ENCODE measurements at regions not wholly inside any gene's neighbourhood (a gene's known extent, or its start where the extent isn't known, plus 50 kb on each side); places are given as distances from the start of the nearest gene placed in this dataset.

DNA sequence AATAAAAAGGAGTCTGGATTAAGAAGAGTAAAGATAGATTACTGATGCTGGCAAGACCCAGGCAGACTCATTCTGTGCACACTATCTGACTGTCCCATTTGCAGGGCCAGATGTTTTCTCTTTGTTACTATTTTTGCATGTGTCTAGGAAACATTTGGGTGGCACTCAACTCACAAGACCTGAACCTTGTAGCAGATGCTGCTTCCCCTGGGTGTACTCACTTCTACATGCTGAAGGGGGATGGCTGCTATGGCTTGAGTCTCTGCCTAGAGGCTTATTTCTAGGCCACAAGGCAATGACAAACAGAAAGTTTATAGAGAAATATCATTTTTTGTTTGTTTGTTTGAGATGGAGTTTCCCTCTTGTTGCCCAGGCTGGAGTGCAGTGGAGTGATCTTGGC is 351.4 kb downstream of the FOXA2 start:
- Histone ChIP-seq H3K4me1 (no peaks in the 10 kb centered on the region), H3K9me3 (no peaks in the 10 kb centered on the region), H3K4me3 (no peak overlapping the region), H3K36me3 (no peaks in the 10 kb centered on the region), H3K27ac (no peak overlapping the region), H3K27me3 (peaks cover 0 to 12% (median 0%) of the 10 kb centered on the region in 3 donors)
- intact Hi-C loops (cut with DNase I) = no loop called here
- TF ChIP-seq EP300 (IDR thresholded peaks at IDR 0.05) = no peak
- DNase-seq = no peak

DNA sequence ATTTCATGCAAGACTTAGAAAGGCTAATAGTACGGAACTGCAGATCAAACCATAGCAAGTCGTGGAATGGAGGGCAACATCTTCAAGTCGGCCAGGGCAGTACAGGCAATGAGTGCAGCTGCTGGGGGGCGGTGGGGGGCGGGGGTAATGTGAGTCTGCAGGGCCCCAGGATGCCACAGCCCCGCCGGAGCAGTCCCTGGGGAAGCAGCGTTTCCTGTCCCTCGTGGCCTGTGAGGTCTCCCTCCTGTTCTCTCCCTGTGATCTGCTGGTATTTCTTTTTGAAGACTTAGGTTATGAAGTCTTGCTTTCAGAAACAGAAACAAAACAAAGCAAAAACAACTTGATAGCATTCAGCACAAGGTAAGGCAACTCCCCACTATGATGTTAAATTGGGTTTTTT is 351.9 kb downstream of the FOXA2 start:
- no peak for DNase-seq
- Histone ChIP-seq H3K27ac (no peak overlapping the region), H3K36me3 (no peaks in the 10 kb centered on the region), H3K27me3 (peaks cover 0 to 15% (median 0%) of the 10 kb centered on the region in 3 donors), H3K9me3 (no peaks in the 10 kb centered on the region), H3K4me1 (no peaks in the 10 kb centered on the region), H3K4me3 (no peak overlapping the region)
- intact Hi-C loops (cut with DNase I) = no loop called here
- TF ChIP-seq EP300 (IDR thresholded peaks at IDR 0.05) (no peak), POLR2AphosphoS5 (IDR thresholded peaks at IDR 0.05) (no peak), POLR2A (IDR thresholded peaks at IDR 0.05) (no peak)
- TF ChIP-seq, protein P1, sequence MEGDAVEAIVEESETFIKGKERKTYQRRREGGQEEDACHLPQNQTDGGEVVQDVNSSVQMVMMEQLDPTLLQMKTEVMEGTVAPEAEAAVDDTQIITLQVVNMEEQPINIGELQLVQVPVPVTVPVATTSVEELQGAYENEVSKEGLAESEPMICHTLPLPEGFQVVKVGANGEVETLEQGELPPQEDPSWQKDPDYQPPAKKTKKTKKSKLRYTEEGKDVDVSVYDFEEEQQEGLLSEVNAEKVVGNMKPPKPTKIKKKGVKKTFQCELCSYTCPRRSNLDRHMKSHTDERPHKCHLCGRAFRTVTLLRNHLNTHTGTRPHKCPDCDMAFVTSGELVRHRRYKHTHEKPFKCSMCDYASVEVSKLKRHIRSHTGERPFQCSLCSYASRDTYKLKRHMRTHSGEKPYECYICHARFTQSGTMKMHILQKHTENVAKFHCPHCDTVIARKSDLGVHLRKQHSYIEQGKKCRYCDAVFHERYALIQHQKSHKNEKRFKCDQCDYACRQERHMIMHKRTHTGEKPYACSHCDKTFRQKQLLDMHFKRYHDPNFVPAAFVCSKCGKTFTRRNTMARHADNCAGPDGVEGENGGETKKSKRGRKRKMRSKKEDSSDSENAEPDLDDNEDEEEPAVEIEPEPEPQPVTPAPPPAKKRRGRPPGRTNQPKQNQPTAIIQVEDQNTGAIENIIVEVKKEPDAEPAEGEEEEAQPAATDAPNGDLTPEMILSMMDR (IDR thresholded peaks at IDR 0.05) = no peak
- 26 to 38% methylated on average over 9 of the region's 9 CpGs for WGBS, 2 donors

DNA sequence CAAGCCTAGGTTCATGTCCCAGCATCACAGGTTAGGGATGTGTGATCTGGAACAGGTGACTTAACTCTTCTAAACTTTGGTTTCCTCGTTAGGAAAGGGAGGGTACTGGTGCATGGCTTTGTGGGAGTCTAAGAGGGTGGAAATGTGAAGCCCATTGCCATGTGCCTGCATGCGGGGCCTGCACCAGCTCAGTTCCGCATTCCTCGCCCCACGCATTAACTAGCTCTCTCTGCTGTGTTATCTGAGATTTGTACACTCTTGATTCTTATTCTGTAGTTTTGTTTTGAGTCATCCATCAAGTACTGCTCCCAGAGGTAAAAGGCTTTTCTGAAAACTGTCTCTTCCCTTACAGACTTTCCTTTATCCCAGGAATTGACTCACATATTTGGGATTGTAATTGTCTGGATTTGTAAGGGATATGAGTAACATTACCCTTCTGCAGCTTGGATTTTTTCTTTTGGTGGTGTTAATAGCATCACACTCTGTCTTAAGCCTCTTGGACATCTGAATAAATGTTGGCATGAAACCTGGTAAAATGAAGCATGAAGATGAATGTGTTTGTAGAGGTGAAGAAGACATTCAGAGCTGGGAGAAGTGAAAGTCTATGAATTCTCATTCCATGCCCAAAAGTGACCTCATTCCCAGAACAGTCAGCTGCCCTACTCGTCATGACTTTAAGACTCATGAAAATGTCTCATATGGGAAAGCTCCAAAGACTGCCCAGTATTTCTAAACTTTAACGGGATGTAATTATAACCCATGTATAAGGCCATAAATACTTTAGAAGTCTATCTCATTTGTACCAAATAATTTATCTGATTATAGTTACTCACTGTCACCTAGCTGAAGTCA is 357.3 kb downstream of the FOXA2 start:
- intact Hi-C loops (cut with DNase I) = no loop called here
- H3K36me3 ChIP-seq = no peaks in the 10 kb centered on the region
- TF ChIP-seq POLR2A (IDR thresholded peaks at IDR 0.05) (no peak), POLR2AphosphoS5 (IDR thresholded peaks at IDR 0.05) (no peak), EP300 (IDR thresholded peaks at IDR 0.05) (no peak)
- TF ChIP-seq, protein P1 (IDR thresholded peaks at IDR 0.05) = no peak
- 73 to 75% methylated on average over 7 of the region's 7 CpGs for WGBS, 2 donors
- H3K4me1 ChIP-seq = no peaks in the 10 kb centered on the region
- no peaks in the 10 kb centered on the region for H3K9me3 ChIP-seq
- no peak overlapping the region for H3K27ac ChIP-seq
- peaks cover 0 to 8% (median 0%) of the 10 kb centered on the region in 3 donors for H3K27me3 ChIP-seq
- DNase-seq = no peak
- no peak overlapping the region for H3K4me3 ChIP-seq

DNA sequence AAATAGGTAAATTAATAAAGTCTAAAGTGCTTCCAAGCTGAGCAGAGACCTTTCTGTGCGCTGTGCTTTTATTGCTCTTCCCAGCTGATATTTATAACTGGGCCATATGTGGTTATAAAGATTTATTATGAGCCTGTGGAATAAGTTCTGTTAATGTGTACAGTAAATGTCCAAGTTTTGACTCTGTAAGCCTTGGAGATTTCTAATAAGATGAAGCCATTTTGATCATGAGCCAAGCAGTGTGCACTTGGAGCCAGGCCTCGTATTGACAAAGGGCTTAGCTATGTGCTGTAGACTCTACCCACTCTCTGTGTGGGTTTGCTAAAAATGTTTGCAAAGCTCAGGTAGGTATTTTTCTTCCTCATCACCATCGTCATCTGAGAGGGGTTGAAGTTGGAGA is 361.1 kb downstream of the FOXA2 start:
- no peak for DNase-seq
- no peak for TF ChIP-seq POLR2A (IDR thresholded peaks at IDR 0.05)
- TF ChIP-seq, protein P1 (IDR thresholded peaks at IDR 0.05) = no peak

DNA sequence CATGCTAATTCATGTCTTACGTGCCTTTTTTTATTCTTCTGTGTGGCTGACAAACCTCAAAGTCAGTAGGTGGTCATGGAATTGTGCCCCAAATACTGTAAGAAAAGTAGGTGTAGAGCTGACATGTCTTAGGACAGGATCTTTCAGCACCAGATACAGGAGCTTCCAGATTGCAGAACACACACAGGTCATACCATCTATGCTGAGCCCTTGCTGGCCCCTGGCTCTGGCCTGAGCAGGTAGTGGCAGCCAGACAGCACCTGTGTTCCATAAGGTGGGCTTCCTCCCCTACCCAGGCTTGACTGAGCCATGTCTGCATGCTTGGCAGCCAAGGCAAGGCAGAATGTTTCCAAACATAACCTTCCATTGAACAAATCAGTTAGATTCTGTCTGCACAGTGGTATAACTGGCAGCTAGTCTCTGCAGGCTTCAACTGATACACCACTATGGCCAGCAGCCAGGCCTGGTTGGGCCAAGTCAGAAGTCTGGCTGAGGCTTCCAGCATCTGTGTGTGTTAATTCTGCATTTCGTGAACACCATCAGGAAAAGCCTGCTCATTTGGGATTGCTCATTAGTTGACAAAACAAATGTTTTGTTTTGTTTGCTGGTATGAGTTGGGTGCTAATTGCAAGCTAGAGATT is 366.5 kb downstream of the FOXA2 start:
- H3K27me3 ChIP-seq = peaks cover 0 to 26% (median 4%) of the 10 kb centered on the region in 3 donors
- no peak overlapping the region for H3K27ac ChIP-seq
- no peak for DNase-seq
- TF ChIP-seq POLR2AphosphoS5 (IDR thresholded peaks at IDR 0.05) (no peak), EP300 (IDR thresholded peaks at IDR 0.05) (no peak), POLR2A (IDR thresholded peaks at IDR 0.05) (no peak)
- TF ChIP-seq, protein P1 (IDR thresholded peaks at IDR 0.05) = no peak
- H3K4me3 ChIP-seq = no peak overlapping the region
- H3K4me1 ChIP-seq = no peaks in the 10 kb centered on the region
- WGBS, 2 donors = 75 to 77% methylated on average over 2 of the region's 2 CpGs
- H3K9me3 ChIP-seq = no peaks in the 10 kb centered on the region
- intact Hi-C loops (cut with DNase I) = no loop called here
- no peaks in the 10 kb centered on the region for H3K36me3 ChIP-seq

More for the DNA sequence above, 361.1 kb downstream of the FOXA2 start:
- Histone ChIP-seq H3K27ac (no peak overlapping the region), H3K9me3 (no peaks in the 10 kb centered on the region), H3K27me3 (peaks cover 0 to 8% (median 0%) of the 10 kb centered on the region in 3 donors), H3K4me1 (no peaks in the 10 kb centered on the region), H3K4me3 (no peak overlapping the region), H3K36me3 (no peaks in the 10 kb centered on the region)
- intact Hi-C loops (cut with DNase I) = no loop called here
- WGBS, 2 donors = 23 to 59% methylated on average over 3 of the region's 3 CpGs

All from sigmoid colon (tissue), 6 donors.